Activated CD4-positive, alpha-beta T cell treated with anti-CD3 and anti-CD28 coated beads, Interleukin-2, amount 50 U/mL, for 1 hour (primary cell): ENCODE measurements at regions not wholly inside any gene's neighbourhood (a gene's known extent, or its start where the extent isn't known, plus 50 kb on each side); places are given as distances from the start of the nearest gene placed in this dataset.
"Not testable (repeated sequence)": the region's sequence is repeated elsewhere in the genome, so short reads cannot be mapped to it uniquely, and the experiment has no call there.

Source experiments
- DNase-seq: peaks from one replicate; pipeline ENCODE4 v3.0.0-alpha.2; 2020

- no peak for DNase-seq
Observed at GRCh38 chr14:84894254-84894653, 635.7 kb upstream of the FLRT2 start.

GRCh38 chr14:84922370-84922769, 607.6 kb upstream of the FLRT2 start:
- no peak for DNase-seq

GRCh38 chr14:84926656-84927055, 603.3 kb upstream of the FLRT2 start:
- DNase-seq = no peak

- no peak for DNase-seq
Observed at GRCh38 chr14:84927096-84927827, 602.7 kb upstream of the FLRT2 start.

- no peak for DNase-seq
Observed at GRCh38 chr14:84929086-84929485, 600.9 kb upstream of the FLRT2 start.

- no peak for DNase-seq
Observed at GRCh38 chr14:84929834-84930233, 600.1 kb upstream of the FLRT2 start.

- DNase-seq = no peak
Observed at GRCh38 chr14:84937016-84937415, 592.9 kb upstream of the FLRT2 start.

- DNase-seq = no peak
Observed at GRCh38 chr14:84937449-84937848, 592.5 kb upstream of the FLRT2 start.

- DNase-seq = not testable (repeated sequence)
Observed at GRCh38 chr14:84944901-84945300, 585.0 kb upstream of the FLRT2 start.

GRCh38 chr14:84959851-84960520, 570.0 kb upstream of the FLRT2 start:
- no peak for DNase-seq

- no peak for DNase-seq
Observed at GRCh38 chr14:84961637-84962036, 568.3 kb upstream of the FLRT2 start.

GRCh38 chr14:84963518-84963917, 566.4 kb upstream of the FLRT2 start:
- DNase-seq = no peak

GRCh38 chr14:84965279-84965678, 564.7 kb upstream of the FLRT2 start:
- DNase-seq = no peak

- DNase-seq = no peak
Observed at GRCh38 chr14:84969501-84969900, 560.4 kb upstream of the FLRT2 start.

- no peak for DNase-seq
Observed at GRCh38 chr14:84975241-84975902, 554.6 kb upstream of the FLRT2 start.

GRCh38 chr14:84976805-84977204, 553.1 kb upstream of the FLRT2 start:
- DNase-seq = no peak

- no peak for DNase-seq
Observed at GRCh38 chr14:84987042-84987441, 542.9 kb upstream of the FLRT2 start.

- DNase-seq = no peak
Observed at GRCh38 chr14:84988357-84988756, 541.6 kb upstream of the FLRT2 start.

- DNase-seq = no peak
Observed at GRCh38 chr14:84991021-84991420, 538.9 kb upstream of the FLRT2 start.

- DNase-seq = no peak
Observed at GRCh38 chr14:84998216-84998615, 531.7 kb upstream of the FLRT2 start.

- DNase-seq = no peak
Observed at GRCh38 chr14:85002846-85003245, 527.1 kb upstream of the FLRT2 start.

- DNase-seq = no peak
Observed at GRCh38 chr14:85003805-85004204, 526.1 kb upstream of the FLRT2 start.

- DNase-seq = no peak
Observed at GRCh38 chr14:85009506-85009905, 520.4 kb upstream of the FLRT2 start.

GRCh38 chr14:85010186-85010585, 519.8 kb upstream of the FLRT2 start:
- DNase-seq = no peak
